ENCODE measurements at regions not wholly inside any gene's neighbourhood (a gene's known extent, or its start where the extent isn't known, plus 50 kb on each side); places are given as distances from the start of the nearest gene placed in this dataset.

GRCh38 chr18:73812423-73812822, 335.2 kb downstream of the FBXO15 start:
- DNase-seq (ENCODE audit: low read depth) = no peak
- no peak overlapping the region for H3K4me3 ChIP-seq (ENCODE audit: low read length)
- TF ChIP-seq CTCF (conservative IDR thresholded peaks at IDR 0.05; ENCODE audit: low read length) = no peak

GRCh38 chr18:73807551-73808192, 340.0 kb downstream of the FBXO15 start:
- no peak overlapping the region for H3K4me3 ChIP-seq (ENCODE audit: low read length)
- no peak for DNase-seq (ENCODE audit: low read depth)
- no peak for TF ChIP-seq CTCF (conservative IDR thresholded peaks at IDR 0.05; ENCODE audit: low read length)

- no peak for TF ChIP-seq CTCF (conservative IDR thresholded peaks at IDR 0.05; ENCODE audit: low read length)
- H3K4me3 ChIP-seq (ENCODE audit: low read length) = no peak overlapping the region
- DNase-seq (ENCODE audit: low read depth) = no peak
These were observed 341.6 kb downstream of the FBXO15 start for GRCh38 chr18:73805991-73806390.

DNA sequence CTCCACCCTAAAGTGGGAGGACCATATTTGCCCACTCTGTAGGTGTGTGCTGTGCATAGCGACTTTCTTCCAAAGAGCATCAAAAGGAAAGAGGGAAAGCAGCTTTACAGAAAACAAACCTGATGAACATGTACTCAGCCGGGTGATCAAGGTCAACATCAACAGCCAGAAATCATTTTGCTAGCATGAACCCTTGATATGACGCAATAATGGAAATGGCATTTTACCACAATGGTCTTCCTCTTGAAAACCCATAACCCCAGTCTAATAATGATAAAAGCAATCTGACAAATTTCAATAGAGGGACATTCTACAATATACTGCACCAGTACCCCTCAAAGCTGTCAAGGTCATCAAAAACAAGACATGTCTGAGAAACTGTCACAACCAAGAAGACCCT, 350.2 kb downstream of the FBXO15 start:
- no peak for DNase-seq (ENCODE audit: low read depth)
- H3K4me3 ChIP-seq (ENCODE audit: low read length) = no peak overlapping the region
- no peak for TF ChIP-seq CTCF (conservative IDR thresholded peaks at IDR 0.05; ENCODE audit: low read length)

- no peak for DNase-seq (ENCODE audit: low read depth)
- H3K4me3 ChIP-seq (ENCODE audit: low read length) = no peak overlapping the region
- TF ChIP-seq CTCF (conservative IDR thresholded peaks at IDR 0.05; ENCODE audit: low read length) = no peak
These were observed 354.2 kb downstream of the FBXO15 start for GRCh38 chr18:73793386-73793785.

- no peak overlapping the region for H3K4me3 ChIP-seq (ENCODE audit: low read length)
- DNase-seq (ENCODE audit: low read depth) = peak; percentile 79
- TF ChIP-seq CTCF (conservative IDR thresholded peaks at IDR 0.05; ENCODE audit: low read length) = no peak
These were observed 356.6 kb downstream of the FBXO15 start for GRCh38 chr18:73791081-73791480.

GRCh38 chr18:73790587-73790986, 357.0 kb downstream of the FBXO15 start:
- TF ChIP-seq CTCF (conservative IDR thresholded peaks at IDR 0.05; ENCODE audit: low read length) = no peak
- no peak overlapping the region for H3K4me3 ChIP-seq (ENCODE audit: low read length)
- DNase-seq (ENCODE audit: low read depth) = no peak

Measured in AG10803 (cell line).